RWPE2 (cell line): ENCODE measurements at regions not wholly inside any gene's neighbourhood (a gene's known extent, or its start where the extent isn't known, plus 50 kb on each side); places are given as distances from the start of the nearest gene placed in this dataset.

Source experiments
- ATAC-seq: fragments of 200-7000 bp; cut with Tn5 transposase; 3 replicates; pipeline ENCODE4 v1.9.1; 2021; ENCODE audit warnings: low read depth
- DNase-seq: peaks from one replicate; pipeline ENCODE4 v3.0.0-alpha.2; 2020; ENCODE audit warnings: low spot score
- H3K27ac ChIP-seq: fragments of 450-650 bp; 2 replicates; pipeline ENCODE4 v1.5.1; 2017; ENCODE audit warnings: mild to moderate bottlenecking; ENCODE audit not compliant: poor library complexity, severe bottlenecking
- H3K27me3 ChIP-seq: fragments of 250-450 bp; sonication (Bioruptor Pico); 2 replicates; pipeline ENCODE4 v1.5.1; 2021; ENCODE audit warnings: mild to moderate bottlenecking, moderate library complexity; ENCODE audit not compliant: insufficient read depth, poor library complexity, severe bottlenecking
- H3K36me3 ChIP-seq: fragments of 250-450 bp; sonication (Bioruptor Pico); 2 replicates; pipeline ENCODE4 v1.5.1; 2020; ENCODE audit warnings: low read depth, mild to moderate bottlenecking, moderate library complexity
- H3K4me1 ChIP-seq: fragments of 250-450 bp; sonication (Bioruptor Pico); 2 replicates; pipeline ENCODE4 v1.5.1; 2021; ENCODE audit warnings: mild to moderate bottlenecking, moderate library complexity; ENCODE audit not compliant: insufficient read depth, poor library complexity, severe bottlenecking
- H3K4me3 ChIP-seq: fragments of 250-450 bp; sonication (Bioruptor Pico); 2 replicates; pipeline ENCODE4 v1.5.1; 2021; ENCODE audit warnings: mild to moderate bottlenecking, moderate library complexity; ENCODE audit not compliant: severe bottlenecking
- H3K9me3 ChIP-seq: fragments of 250-450 bp; sonication (Bioruptor Pico); 2 replicates; pipeline ENCODE4 v1.5.1; 2021; ENCODE audit warnings: mild to moderate bottlenecking, moderate library complexity; ENCODE audit not compliant: severe bottlenecking
- CTCF ChIP-seq: fragments of 450-650 bp; IDR thresholded peaks from one replicate; pipeline ENCODE4 v1.5.1; 2017; ENCODE audit warnings: mild to moderate bottlenecking, moderate library complexity; ENCODE audit not compliant: poor library complexity, severe bottlenecking

- DNase-seq (no peak), ATAC-seq (no peak)
- Histone ChIP-seq H3K27ac (no peak overlapping the region), H3K4me3 (no peak overlapping the region), H3K27me3 (no peaks in the 10 kb centered on the region), H3K9me3 (no peaks in the 10 kb centered on the region), H3K4me1 (no peaks in the 10 kb centered on the region), H3K36me3 (no peaks in the 10 kb centered on the region)
- no peak for TF ChIP-seq CTCF
These were observed 867.1 kb upstream of the PHF14 start for GRCh38 chr7:10106609-10107008.

- no peak for TF ChIP-seq CTCF
- Histone ChIP-seq H3K36me3 (no peaks in the 10 kb centered on the region), H3K4me3 (no peak overlapping the region), H3K4me1 (no peaks in the 10 kb centered on the region), H3K9me3 (no peaks in the 10 kb centered on the region), H3K27me3 (no peaks in the 10 kb centered on the region), H3K27ac (no peak overlapping the region)
- DNase-seq (no peak), ATAC-seq (no peak)
These were observed 857.2 kb upstream of the PHF14 start for GRCh38 chr7:10116511-10116910.

- no peak for DNase-seq
- no peaks in the 10 kb centered on the region for H3K9me3 ChIP-seq
- no peaks in the 10 kb centered on the region for H3K4me1 ChIP-seq
- no peak overlapping the region for H3K4me3 ChIP-seq
- H3K27ac ChIP-seq: no peak overlapping the region
- no peaks in the 10 kb centered on the region for H3K27me3 ChIP-seq
- no peak for TF ChIP-seq CTCF
- ATAC-seq: no peak
- no peaks in the 10 kb centered on the region for H3K36me3 ChIP-seq
These were observed 855.9 kb upstream of the PHF14 start for GRCh38 chr7:10117815-10118214.

GRCh38 chr7:10120936-10121335, 852.7 kb upstream of the PHF14 start:
- no peak for DNase-seq
- no peaks in the 10 kb centered on the region for H3K36me3 ChIP-seq
- no peak for TF ChIP-seq CTCF
- H3K27me3 ChIP-seq: no peaks in the 10 kb centered on the region
- H3K27ac ChIP-seq: no peak overlapping the region
- H3K4me1 ChIP-seq: no peaks in the 10 kb centered on the region
- ATAC-seq: no peak
- H3K9me3 ChIP-seq: no peaks in the 10 kb centered on the region
- H3K4me3 ChIP-seq: no peak overlapping the region

- no peaks in the 10 kb centered on the region for H3K27me3 ChIP-seq
- no peaks in the 10 kb centered on the region for H3K9me3 ChIP-seq
- no peak overlapping the region for H3K27ac ChIP-seq
- H3K36me3 ChIP-seq: no peaks in the 10 kb centered on the region
- no peak for TF ChIP-seq CTCF
- no peak overlapping the region for H3K4me3 ChIP-seq
- ATAC-seq: no peak
- H3K4me1 ChIP-seq: no peaks in the 10 kb centered on the region
- DNase-seq: no peak
These were observed 852.0 kb upstream of the PHF14 start for GRCh38 chr7:10121631-10122030.
